ENCODE measurements at regions not wholly inside any gene's neighbourhood (a gene's known extent, or its start where the extent isn't known, plus 50 kb on each side); places are given as distances from the start of the nearest gene placed in this dataset.

GRCh38 chr7:41272664-41273063, 430.2 kb downstream of the INHBA start:
- no peak for TF ChIP-seq EP300 (IDR thresholded peaks at IDR 0.05)
- no peak for TF ChIP-seq CTCF (IDR thresholded peaks at IDR 0.05)
- TF ChIP-seq POLR2AphosphoS5 (IDR thresholded peaks at IDR 0.05): no peak
